ENCODE measurements at regions not wholly inside any gene's neighbourhood (a gene's known extent, or its start where the extent isn't known, plus 50 kb on each side); places are given as distances from the start of the nearest gene placed in this dataset.

DNA sequence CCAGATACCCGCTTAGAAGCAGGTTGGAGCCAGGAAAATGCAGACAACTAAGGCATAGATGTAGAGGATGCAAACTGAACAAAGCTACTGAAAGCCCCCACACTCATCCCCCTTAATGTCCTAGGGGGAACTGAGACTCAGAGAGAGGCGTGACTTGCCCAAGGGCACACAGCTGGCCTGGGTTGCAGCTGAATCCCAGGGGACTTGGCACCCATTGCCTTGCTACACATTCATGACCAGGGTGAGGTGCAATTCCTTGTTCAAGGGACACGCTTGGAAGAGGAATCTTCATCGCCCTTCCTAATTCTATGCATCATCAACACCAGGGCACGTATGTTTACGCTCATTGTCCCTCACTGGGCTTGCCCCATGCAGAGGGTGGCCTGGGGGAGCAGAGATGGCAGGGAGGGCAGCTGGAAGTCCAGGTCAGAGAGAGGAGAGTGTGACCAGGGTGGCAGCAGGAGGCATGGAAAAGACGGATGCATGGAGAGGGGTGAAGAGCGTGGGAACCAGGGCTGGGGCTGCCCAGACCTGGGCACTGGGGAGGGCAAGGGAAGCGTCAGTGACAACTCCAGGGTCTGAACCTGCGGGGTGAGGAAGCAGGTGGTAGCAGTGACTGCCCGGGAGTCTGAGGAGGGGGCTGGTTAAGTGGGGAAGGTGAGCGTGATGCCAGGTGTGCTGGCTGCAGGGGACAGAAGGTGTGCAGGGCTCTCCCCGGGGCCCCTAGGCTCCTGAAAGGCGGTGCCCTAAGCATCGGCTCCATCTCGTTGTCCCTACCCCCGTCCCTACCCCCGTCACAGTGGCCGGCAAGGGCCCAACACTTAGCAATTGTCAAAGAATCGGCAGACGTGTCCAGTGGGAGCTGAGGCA lies 267.1 kb upstream of the TNRC6C start:
- H3K27me3 ChIP-seq: peaks cover 45% of the 10 kb centered on the region
- intact Hi-C loops (cut with DNase I; ENCODE audit: low total_unique reads) (no loop called here), in situ Hi-C loops (cut with MboI; ENCODE audit: low pct_ligation_motif_present in 1 of 4, low pct_unique_long_range_greater_than_20kb in 1 of 4, low sequenced_read_pairs in 3 of 4) (no loop called here)
- no peak for TF ChIP-seq EP300 (IDR thresholded peaks at IDR 0.05; ENCODE audit: low read depth)
- no peak for TF ChIP-seq POLR2AphosphoS5 (IDR thresholded peaks at IDR 0.05)
- no peaks in the 10 kb centered on the region for H3K9me3 ChIP-seq
- H3K4me1 ChIP-seq: peaks cover 0 to 17% (median 7%) of the 10 kb centered on the region in 4 donors
- 37 to 83% methylated on average over 2 to 21 of the region's 21 CpGs for WGBS, 2 donors (ENCODE audit: low coverage in 1 of 2)
- DNase-seq: no peak
- H3K4me3 ChIP-seq: no peak overlapping the region
- H3K27ac ChIP-seq: no peak overlapping the region
- H3K36me3 ChIP-seq: no peaks in the 10 kb centered on the region

DNA sequence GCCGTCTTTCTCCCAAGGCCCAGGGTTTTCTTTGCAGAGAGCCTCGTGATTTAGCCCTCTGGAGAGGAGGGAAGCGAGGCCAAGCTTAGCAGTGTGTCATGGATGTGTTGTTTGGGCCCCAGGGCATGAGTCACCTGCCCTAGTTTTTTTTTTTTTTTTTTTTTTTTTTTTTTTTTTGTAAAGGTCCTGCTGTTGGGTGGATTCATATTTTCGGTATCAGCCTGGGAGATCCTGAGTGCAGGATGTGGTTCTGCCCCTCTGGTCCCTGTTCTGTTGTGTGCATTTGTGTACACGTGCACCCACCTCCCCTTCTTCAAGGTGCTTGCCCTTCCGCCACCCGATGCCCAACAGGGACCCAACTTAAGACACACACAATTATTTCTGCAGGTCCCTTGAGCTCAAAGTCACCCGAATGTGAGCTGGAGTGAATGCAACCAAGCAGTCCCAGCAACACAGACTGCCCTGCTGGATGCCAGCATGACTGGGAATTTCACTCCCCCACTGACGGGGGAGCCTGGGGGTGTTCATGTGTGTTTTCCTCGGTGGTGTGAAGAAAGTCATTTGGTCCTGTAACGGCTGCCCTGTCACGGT lies 265.8 kb upstream of the TNRC6C start:
- H3K4me1 ChIP-seq: peaks cover 0 to 21% (median 9%) of the 10 kb centered on the region in 4 donors
- H3K36me3 ChIP-seq: no peaks in the 10 kb centered on the region
- 71 to 76% methylated on average over 4 to 12 of the region's 12 CpGs for WGBS, 2 donors (ENCODE audit: low coverage in 1 of 2)
- H3K9me3 ChIP-seq: no peaks in the 10 kb centered on the region
- H3K27ac ChIP-seq: no peak overlapping the region
- H3K4me3 ChIP-seq: no peak overlapping the region
- intact Hi-C loops (cut with DNase I; ENCODE audit: low total_unique reads) (no loop called here), in situ Hi-C loops (cut with MboI; ENCODE audit: low pct_ligation_motif_present in 1 of 4, low pct_unique_long_range_greater_than_20kb in 1 of 4, low sequenced_read_pairs in 3 of 4) (no loop called here)
- TF ChIP-seq EP300 (IDR thresholded peaks at IDR 0.05; ENCODE audit: low read depth): no peak
- peaks cover 55% of the 10 kb centered on the region for H3K27me3 ChIP-seq
- no peak for DNase-seq

DNA sequence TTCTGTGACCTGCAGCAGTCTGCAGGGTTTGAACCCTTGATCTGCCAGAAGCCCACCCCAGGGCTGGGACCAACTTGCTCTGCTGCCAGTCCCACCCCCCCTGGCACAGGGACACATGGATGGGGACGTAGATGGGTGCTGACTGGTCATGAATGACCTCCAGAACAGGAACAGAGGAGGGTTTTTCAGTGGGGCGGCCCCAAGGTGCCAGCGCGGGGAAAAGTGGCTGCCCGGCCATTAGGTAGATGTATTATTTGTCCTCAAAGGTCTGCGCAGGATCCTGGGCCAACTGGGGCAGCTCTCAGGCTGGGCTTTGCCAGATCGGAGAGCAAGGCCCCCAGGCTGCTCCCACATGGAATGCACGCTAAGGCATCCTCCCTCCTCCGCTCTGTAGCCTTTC lies 265.2 kb upstream of the TNRC6C start:
- Histone ChIP-seq H3K4me3 (no peak overlapping the region), H3K4me1 (peaks cover 0 to 21% (median 9%) of the 10 kb centered on the region in 4 donors), H3K27me3 (peaks cover 61% of the 10 kb centered on the region), H3K27ac (no peak overlapping the region), H3K9me3 (no peaks in the 10 kb centered on the region), H3K36me3 (no peaks in the 10 kb centered on the region)
- TF ChIP-seq, protein P1, sequence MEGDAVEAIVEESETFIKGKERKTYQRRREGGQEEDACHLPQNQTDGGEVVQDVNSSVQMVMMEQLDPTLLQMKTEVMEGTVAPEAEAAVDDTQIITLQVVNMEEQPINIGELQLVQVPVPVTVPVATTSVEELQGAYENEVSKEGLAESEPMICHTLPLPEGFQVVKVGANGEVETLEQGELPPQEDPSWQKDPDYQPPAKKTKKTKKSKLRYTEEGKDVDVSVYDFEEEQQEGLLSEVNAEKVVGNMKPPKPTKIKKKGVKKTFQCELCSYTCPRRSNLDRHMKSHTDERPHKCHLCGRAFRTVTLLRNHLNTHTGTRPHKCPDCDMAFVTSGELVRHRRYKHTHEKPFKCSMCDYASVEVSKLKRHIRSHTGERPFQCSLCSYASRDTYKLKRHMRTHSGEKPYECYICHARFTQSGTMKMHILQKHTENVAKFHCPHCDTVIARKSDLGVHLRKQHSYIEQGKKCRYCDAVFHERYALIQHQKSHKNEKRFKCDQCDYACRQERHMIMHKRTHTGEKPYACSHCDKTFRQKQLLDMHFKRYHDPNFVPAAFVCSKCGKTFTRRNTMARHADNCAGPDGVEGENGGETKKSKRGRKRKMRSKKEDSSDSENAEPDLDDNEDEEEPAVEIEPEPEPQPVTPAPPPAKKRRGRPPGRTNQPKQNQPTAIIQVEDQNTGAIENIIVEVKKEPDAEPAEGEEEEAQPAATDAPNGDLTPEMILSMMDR (IDR thresholded peaks at IDR 0.05): no peak
- no peak for TF ChIP-seq POLR2A (IDR thresholded peaks at IDR 0.05)
- TF ChIP-seq POLR2AphosphoS5 (IDR thresholded peaks at IDR 0.05): no peak
- no peak for DNase-seq
- intact Hi-C loops (cut with DNase I; ENCODE audit: low total_unique reads) (no loop called here), in situ Hi-C loops (cut with MboI; ENCODE audit: low pct_ligation_motif_present in 1 of 4, low pct_unique_long_range_greater_than_20kb in 1 of 4, low sequenced_read_pairs in 3 of 4) (no loop called here)
- WGBS, 2 donors (ENCODE audit: low coverage in 1 of 2): 80 to 100% methylated on average over 1 to 9 of the region's 9 CpGs

DNA sequence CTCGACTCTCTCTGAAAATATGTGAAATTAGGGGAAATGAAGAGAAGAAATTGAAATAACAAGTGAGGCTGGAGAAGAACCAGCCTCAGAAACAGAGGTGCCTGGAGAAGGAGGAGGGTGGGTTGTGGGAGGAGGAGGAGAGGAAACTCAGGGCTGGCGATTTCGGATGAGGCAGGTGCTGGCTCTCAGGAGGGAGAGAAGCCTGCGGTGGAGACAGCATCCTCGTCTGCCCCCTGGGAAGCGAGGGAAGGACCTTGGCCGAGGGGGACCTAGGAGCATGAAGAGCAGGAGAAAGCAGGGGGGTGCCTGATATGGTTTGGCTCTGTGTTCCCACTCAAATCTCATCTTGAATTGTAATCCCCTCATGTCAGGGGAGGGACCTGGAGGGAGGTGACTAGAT lies 264.7 kb upstream of the TNRC6C start:
- no peaks in the 10 kb centered on the region for H3K9me3 ChIP-seq
- no peak overlapping the region for H3K4me3 ChIP-seq
- H3K4me1 ChIP-seq: peaks cover 0 to 21% (median 9%) of the 10 kb centered on the region in 4 donors
- WGBS, 2 donors (ENCODE audit: low coverage in 1 of 2): 81% methylated on average over 7 of the region's 7 CpGs; no CpG with 5 or more reads in 1 of the 2 donors
- TF ChIP-seq POLR2AphosphoS5 (IDR thresholded peaks at IDR 0.05) (no peak), EP300 (IDR thresholded peaks at IDR 0.05; ENCODE audit: low read depth) (no peak), POLR2A (IDR thresholded peaks at IDR 0.05) (no peak)
- TF ChIP-seq, protein P1 (IDR thresholded peaks at IDR 0.05): no peak
- H3K27ac ChIP-seq: no peak overlapping the region
- no peaks in the 10 kb centered on the region for H3K36me3 ChIP-seq
- intact Hi-C loops (cut with DNase I; ENCODE audit: low total_unique reads): no loop called here
- in situ Hi-C loops (cut with MboI; ENCODE audit: low pct_ligation_motif_present in 1 of 4, low pct_unique_long_range_greater_than_20kb in 1 of 4, low sequenced_read_pairs in 3 of 4): no loop called here
- no peak for DNase-seq
- peaks cover 61% of the 10 kb centered on the region for H3K27me3 ChIP-seq

All from transverse colon (tissue), 4 donors.